Activated CD8-positive, alpha-beta T cell treated with anti-CD3 and anti-CD28 coated beads for 36 hours (primary cell): ENCODE measurements at regions not wholly inside any gene's neighbourhood (a gene's known extent, or its start where the extent isn't known, plus 50 kb on each side); places are given as distances from the start of the nearest gene placed in this dataset.
A peak's percentile ranks its signal among the peaks of the same experiment; 100 is the strongest.

ENCODE experiments used
- ATAC-seq: fragments of 200-7000 bp; cut with Tn5 transposase; one replicate; pipeline ENCODE4 v1.10.0; 2021; ENCODE audit warnings: mild to moderate bottlenecking, moderate library complexity
- CTCF ChIA-PET: fragments of 350-600 bp; sonication (Branson Sonifier 250); formaldehyde crosslinking; loops from one replicate; lab custom pipeline; 2021; ENCODE audit warnings: antibody characterized with exemption; lab: Charles Lee
- POLR2A ChIA-PET: fragments of 350-600 bp; sonication (Branson Sonifier 250); formaldehyde crosslinking; loops from one replicate; lab custom pipeline; 2021; ENCODE audit warnings: antibody characterized with exemption; lab: Charles Lee
- DNase-seq: peaks from one replicate; pipeline ENCODE4 v3.0.0-alpha.2; 2020
- H3K27ac Mint-ChIP-seq: one replicate; pipeline ENCODE4 v1.8.0; 2021; ENCODE audit warnings: mild to moderate bottlenecking, mixed read lengths
- H3K27me3 Mint-ChIP-seq: one replicate; pipeline ENCODE4 v1.8.0; 2021; ENCODE audit warnings: mixed read lengths
- H3K36me3 Mint-ChIP-seq: one replicate; pipeline ENCODE4 v1.8.0; 2021; ENCODE audit warnings: low read depth, mixed read lengths
- H3K4me1 Mint-ChIP-seq: one replicate; pipeline ENCODE4 v1.8.0; 2021; ENCODE audit warnings: low read depth, mixed read lengths
- H3K4me3 Mint-ChIP-seq: one replicate; pipeline ENCODE4 v1.8.0; 2021; ENCODE audit warnings: mild to moderate bottlenecking, moderate library complexity, mixed read lengths
- H3K9me3 Mint-ChIP-seq: one replicate; pipeline ENCODE4 v1.8.0; 2021; ENCODE audit warnings: mixed read lengths
- intact Hi-C: fragments of 100-400 bp; cut with micrococcal nuclease; formaldehyde crosslinking; loops from one replicate; pipeline ENCODE4 v1.10.0; 2022
- TF ChIP-seq, protein P1 (sequence below): fragments of 200-600 bp; IDR thresholded peaks from one replicate; pipeline ENCODE4 v1.8.0; 2022; ENCODE audit warnings: antibody characterized with exemption, mild to moderate bottlenecking

DNA sequence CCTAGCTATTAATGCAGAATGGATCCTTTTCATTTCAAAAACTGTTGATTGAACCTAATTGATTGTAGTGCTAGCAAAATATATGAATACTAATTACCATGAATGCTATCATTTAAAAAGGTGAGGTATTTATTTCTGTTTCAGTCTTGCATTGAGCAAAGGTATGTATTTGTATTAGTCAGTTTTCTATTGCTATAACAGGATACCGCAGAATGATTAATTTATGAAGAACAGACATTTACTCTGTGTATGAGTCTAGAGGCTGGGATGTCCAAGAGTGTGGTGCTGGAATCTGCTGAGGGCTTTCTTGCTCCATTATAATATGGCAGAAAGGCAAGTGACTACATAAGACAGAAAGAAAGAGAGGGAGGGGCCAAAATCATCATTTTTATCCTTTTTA lies 199.2 kb downstream of the KIF20B start:
- Mint-ChIP-seq H3K36me3 (no peaks in the 10 kb centered on the region), H3K27ac (no peak overlapping the region), H3K4me1 (no peaks in the 10 kb centered on the region), H3K9me3 (no peaks in the 10 kb centered on the region), H3K4me3 (no peak overlapping the region), H3K27me3 (peaks cover 9% of the 10 kb centered on the region)
- DNase-seq, result no peak
- TF ChIP-seq, protein P1, sequence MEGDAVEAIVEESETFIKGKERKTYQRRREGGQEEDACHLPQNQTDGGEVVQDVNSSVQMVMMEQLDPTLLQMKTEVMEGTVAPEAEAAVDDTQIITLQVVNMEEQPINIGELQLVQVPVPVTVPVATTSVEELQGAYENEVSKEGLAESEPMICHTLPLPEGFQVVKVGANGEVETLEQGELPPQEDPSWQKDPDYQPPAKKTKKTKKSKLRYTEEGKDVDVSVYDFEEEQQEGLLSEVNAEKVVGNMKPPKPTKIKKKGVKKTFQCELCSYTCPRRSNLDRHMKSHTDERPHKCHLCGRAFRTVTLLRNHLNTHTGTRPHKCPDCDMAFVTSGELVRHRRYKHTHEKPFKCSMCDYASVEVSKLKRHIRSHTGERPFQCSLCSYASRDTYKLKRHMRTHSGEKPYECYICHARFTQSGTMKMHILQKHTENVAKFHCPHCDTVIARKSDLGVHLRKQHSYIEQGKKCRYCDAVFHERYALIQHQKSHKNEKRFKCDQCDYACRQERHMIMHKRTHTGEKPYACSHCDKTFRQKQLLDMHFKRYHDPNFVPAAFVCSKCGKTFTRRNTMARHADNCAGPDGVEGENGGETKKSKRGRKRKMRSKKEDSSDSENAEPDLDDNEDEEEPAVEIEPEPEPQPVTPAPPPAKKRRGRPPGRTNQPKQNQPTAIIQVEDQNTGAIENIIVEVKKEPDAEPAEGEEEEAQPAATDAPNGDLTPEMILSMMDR, result no peak
- no peak for ATAC-seq
- CTCF ChIA-PET, result no interaction called here
- POLR2A ChIA-PET, result no interaction called here
- intact Hi-C loops, result no loop called here

DNA sequence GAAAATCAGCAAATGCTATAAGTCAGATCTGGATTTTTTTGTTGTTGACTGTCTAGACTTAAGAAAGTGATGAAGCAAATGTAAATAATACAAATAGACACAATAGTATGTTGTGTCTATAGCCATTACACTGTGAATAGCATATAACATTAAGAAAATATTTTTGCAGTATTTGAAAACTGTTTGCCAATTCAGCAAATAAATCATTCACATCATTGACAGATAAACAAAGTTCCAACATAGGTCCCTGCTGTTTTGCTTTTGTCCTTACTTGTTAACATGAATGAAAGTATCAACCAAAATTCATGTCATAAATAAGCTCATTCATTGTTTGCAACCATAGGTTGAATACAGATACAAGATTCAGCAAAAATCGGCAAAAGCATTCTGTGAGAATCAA lies 200.5 kb downstream of the KIF20B start:
- POLR2A ChIA-PET, result interaction anchor here (0.5 kb wide), 1 partner anchor 49 kb away, joined by 3 read pairs; no protein-coding TSS in a partner anchor
- CTCF ChIA-PET, result no interaction called here
- Mint-ChIP-seq H3K9me3 (no peaks in the 10 kb centered on the region), H3K4me1 (no peaks in the 10 kb centered on the region), H3K27me3 (peaks cover 9% of the 10 kb centered on the region), H3K27ac (no peak overlapping the region), H3K36me3 (no peaks in the 10 kb centered on the region), H3K4me3 (no peak overlapping the region)
- intact Hi-C loops, result no loop called here
- no peak for ATAC-seq
- TF ChIP-seq, protein P1, result no peak
- DNase-seq, result no peak

GRCh38 chr10:89904755-89905154 lies 203.4 kb downstream of the KIF20B start:
- H3K4me3 Mint-ChIP-seq, result no peak overlapping the region
- intact Hi-C loops, result no loop called here
- H3K36me3 Mint-ChIP-seq, result no peaks in the 10 kb centered on the region
- H3K27ac Mint-ChIP-seq, result no peak overlapping the region
- no peaks in the 10 kb centered on the region for H3K9me3 Mint-ChIP-seq
- H3K27me3 Mint-ChIP-seq, result peaks cover 5% of the 10 kb centered on the region
- ChIA-PET POLR2A (no interaction called here), CTCF (no interaction called here)
- peak; percentile 10 for DNase-seq
- TF ChIP-seq, protein P1, result no peak
- ATAC-seq, result peak; percentile 61
- H3K4me1 Mint-ChIP-seq, result no peaks in the 10 kb centered on the region

GRCh38 chr10:89909752-89910151 lies 208.4 kb downstream of the KIF20B start:
- no peaks in the 10 kb centered on the region for H3K4me1 Mint-ChIP-seq
- no peak for DNase-seq
- ATAC-seq, result no peak
- intact Hi-C loops, result no loop called here
- CTCF ChIA-PET, result no interaction called here
- H3K36me3 Mint-ChIP-seq, result no peaks in the 10 kb centered on the region
- H3K9me3 Mint-ChIP-seq, result no peaks in the 10 kb centered on the region
- no peak overlapping the region for H3K27ac Mint-ChIP-seq
- POLR2A ChIA-PET, result no interaction called here
- H3K4me3 Mint-ChIP-seq, result no peak overlapping the region
- TF ChIP-seq, protein P1, result no peak
- peaks cover 4% of the 10 kb centered on the region for H3K27me3 Mint-ChIP-seq

DNA sequence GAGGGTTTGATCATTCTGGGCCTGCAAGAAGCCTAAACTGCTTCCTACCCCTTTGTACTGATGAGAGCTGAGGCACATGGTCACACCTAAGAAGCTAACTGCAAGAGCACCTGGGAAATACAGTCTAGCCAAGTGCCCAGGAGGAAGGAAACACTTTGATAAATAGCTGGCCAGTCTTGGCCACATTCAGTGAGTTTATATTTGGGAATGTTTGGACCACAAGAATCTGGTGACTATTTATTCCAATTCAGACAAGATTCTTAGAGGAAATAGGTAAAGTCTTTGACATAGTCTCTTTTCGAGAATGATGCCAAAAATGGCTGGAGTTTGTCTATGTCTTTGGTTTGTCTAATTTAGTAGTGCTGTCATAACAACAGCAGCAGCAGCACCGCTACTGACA lies 213.6 kb downstream of the KIF20B start:
- Mint-ChIP-seq H3K36me3 (no peaks in the 10 kb centered on the region), H3K4me3 (no peak overlapping the region), H3K4me1 (no peaks in the 10 kb centered on the region), H3K9me3 (no peaks in the 10 kb centered on the region), H3K27me3 (peaks cover 2% of the 10 kb centered on the region), H3K27ac (no peak overlapping the region)
- TF ChIP-seq, protein P1, result no peak
- DNase-seq (no peak), ATAC-seq (no peak)
- intact Hi-C loops, result no loop called here
- ChIA-PET CTCF (no interaction called here), POLR2A (no interaction called here)
